Activated naive CD8-positive, alpha-beta T cell treated with anti-CD3 and anti-CD28 coated beads, Interleukin-2, amount 50 U/mL, for 24 hours (primary cell): ENCODE measurements at regions not wholly inside any gene's neighbourhood (a gene's known extent, or its start where the extent isn't known, plus 50 kb on each side); places are given as distances from the start of the nearest gene placed in this dataset.

Source experiments
- ATAC-seq: fragments of 150-1000 bp; cut with Tn5 transposase; one replicate; pipeline ENCODE4 v1.10.0; 2021
- DNase-seq: peaks from one replicate; pipeline ENCODE4 v3.0.0; 2021
- H3K27ac Mint-ChIP-seq: one replicate; pipeline ENCODE4 v1.8.0; 2021; ENCODE audit warnings: mild to moderate bottlenecking, mixed read lengths
- H3K27me3 Mint-ChIP-seq: one replicate; pipeline ENCODE4 v1.8.0; 2021; ENCODE audit warnings: mixed read lengths
- H3K36me3 Mint-ChIP-seq: one replicate; pipeline ENCODE4 v1.8.0; 2021; ENCODE audit warnings: low read depth, mixed read lengths
- H3K4me1 Mint-ChIP-seq: one replicate; pipeline ENCODE4 v1.8.0; 2021; ENCODE audit warnings: mixed read lengths
- H3K4me3 Mint-ChIP-seq: one replicate; pipeline ENCODE4 v1.8.0; 2021; ENCODE audit warnings: mild to moderate bottlenecking, moderate library complexity, mixed read lengths
- H3K9me3 Mint-ChIP-seq: one replicate; pipeline ENCODE4 v1.8.0; 2021; ENCODE audit warnings: mixed read lengths

GRCh38 chr4:138911909-138912703 lies 103.5 kb upstream of the NOCT start:
- Mint-ChIP-seq H3K4me3 (no peak overlapping the region), H3K9me3 (no peaks in the 10 kb centered on the region), H3K27me3 (no peaks in the 10 kb centered on the region), H3K27ac (no peak overlapping the region), H3K4me1 (no peaks in the 10 kb centered on the region), H3K36me3 (no peaks in the 10 kb centered on the region)
- DNase-seq (no peak), ATAC-seq (no peak)

DNA sequence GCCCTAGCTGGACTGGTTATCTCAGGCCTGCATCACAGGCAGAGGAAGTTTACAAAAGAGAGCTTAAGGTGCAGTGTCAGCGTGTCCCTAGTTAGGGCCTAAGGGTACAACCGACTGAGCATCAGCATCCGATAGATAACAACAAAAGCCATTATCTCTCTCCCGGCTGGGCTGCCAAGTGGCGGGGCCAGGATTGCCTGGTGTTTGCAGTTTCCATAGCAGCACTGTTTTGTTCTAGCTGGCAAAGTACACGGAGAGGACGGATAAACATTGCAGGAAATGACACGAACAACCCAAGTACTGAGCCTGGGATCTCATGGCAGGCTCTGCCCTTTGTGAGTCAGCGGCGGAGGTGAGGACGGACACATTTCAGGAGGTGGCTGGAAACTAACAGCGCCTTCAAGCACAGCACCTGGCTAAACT lies 104.7 kb upstream of the NOCT start:
- Mint-ChIP-seq H3K36me3 (no peaks in the 10 kb centered on the region), H3K27ac (no peak overlapping the region), H3K27me3 (no peaks in the 10 kb centered on the region), H3K4me1 (no peaks in the 10 kb centered on the region), H3K9me3 (no peaks in the 10 kb centered on the region), H3K4me3 (no peak overlapping the region)
- ATAC-seq: no peak
- no peak for DNase-seq

- Mint-ChIP-seq H3K36me3 (no peaks in the 10 kb centered on the region), H3K27ac (no peak overlapping the region), H3K4me1 (no peaks in the 10 kb centered on the region), H3K4me3 (no peak overlapping the region), H3K9me3 (no peaks in the 10 kb centered on the region), H3K27me3 (no peaks in the 10 kb centered on the region)
- DNase-seq (no peak), ATAC-seq (no peak)
These were observed 105.2 kb upstream of the NOCT start for GRCh38 chr4:138910195-138910913.

GRCh38 chr4:138909587-138909986 lies 106.0 kb upstream of the NOCT start:
- no peaks in the 10 kb centered on the region for H3K4me1 Mint-ChIP-seq
- no peaks in the 10 kb centered on the region for H3K9me3 Mint-ChIP-seq
- DNase-seq (no peak), ATAC-seq (no peak)
- no peaks in the 10 kb centered on the region for H3K36me3 Mint-ChIP-seq
- H3K27ac Mint-ChIP-seq: no peak overlapping the region
- no peaks in the 10 kb centered on the region for H3K27me3 Mint-ChIP-seq
- no peak overlapping the region for H3K4me3 Mint-ChIP-seq

GRCh38 chr4:138908134-138908533 lies 107.4 kb upstream of the NOCT start:
- ATAC-seq (no peak), DNase-seq (no peak)
- H3K36me3 Mint-ChIP-seq: no peaks in the 10 kb centered on the region
- H3K4me1 Mint-ChIP-seq: no peaks in the 10 kb centered on the region
- H3K27ac Mint-ChIP-seq: no peak overlapping the region
- no peak overlapping the region for H3K4me3 Mint-ChIP-seq
- no peaks in the 10 kb centered on the region for H3K27me3 Mint-ChIP-seq
- H3K9me3 Mint-ChIP-seq: no peaks in the 10 kb centered on the region

GRCh38 chr4:138907174-138907573 lies 108.4 kb upstream of the NOCT start:
- Mint-ChIP-seq H3K27ac (no peak overlapping the region), H3K4me3 (no peak overlapping the region), H3K27me3 (no peaks in the 10 kb centered on the region), H3K36me3 (no peaks in the 10 kb centered on the region), H3K4me1 (no peaks in the 10 kb centered on the region), H3K9me3 (no peaks in the 10 kb centered on the region)
- ATAC-seq (no peak), DNase-seq (no peak)

GRCh38 chr4:138904793-138905192 lies 110.8 kb upstream of the NOCT start:
- H3K4me1 Mint-ChIP-seq: no peaks in the 10 kb centered on the region
- H3K36me3 Mint-ChIP-seq: no peaks in the 10 kb centered on the region
- H3K27me3 Mint-ChIP-seq: no peaks in the 10 kb centered on the region
- no peak overlapping the region for H3K27ac Mint-ChIP-seq
- DNase-seq: no peak
- H3K4me3 Mint-ChIP-seq: no peak overlapping the region
- no peak for ATAC-seq
- H3K9me3 Mint-ChIP-seq: no peaks in the 10 kb centered on the region

DNA sequence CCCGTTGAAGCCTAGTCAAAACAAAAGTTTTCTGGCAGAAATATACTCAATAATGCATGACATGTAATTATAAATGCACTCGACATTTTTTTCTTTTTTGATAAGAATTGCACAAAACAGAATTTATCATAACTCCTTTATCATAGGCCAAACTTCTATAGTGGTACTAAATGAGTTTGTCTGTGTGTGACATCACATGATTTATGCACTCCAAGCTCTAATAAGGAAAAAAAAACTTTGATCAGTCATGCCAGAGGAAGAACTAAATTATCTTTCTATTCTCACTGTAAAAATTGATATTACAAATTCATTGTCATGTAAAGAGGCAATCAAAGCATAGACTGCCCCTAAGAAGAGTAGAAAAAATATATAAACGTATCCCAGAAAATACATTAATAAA lies 112.4 kb upstream of the NOCT start:
- Mint-ChIP-seq H3K9me3 (no peaks in the 10 kb centered on the region), H3K36me3 (no peaks in the 10 kb centered on the region), H3K27me3 (no peaks in the 10 kb centered on the region), H3K4me1 (no peaks in the 10 kb centered on the region), H3K4me3 (no peak overlapping the region), H3K27ac (no peak overlapping the region)
- DNase-seq: no peak
- no peak for ATAC-seq

DNA sequence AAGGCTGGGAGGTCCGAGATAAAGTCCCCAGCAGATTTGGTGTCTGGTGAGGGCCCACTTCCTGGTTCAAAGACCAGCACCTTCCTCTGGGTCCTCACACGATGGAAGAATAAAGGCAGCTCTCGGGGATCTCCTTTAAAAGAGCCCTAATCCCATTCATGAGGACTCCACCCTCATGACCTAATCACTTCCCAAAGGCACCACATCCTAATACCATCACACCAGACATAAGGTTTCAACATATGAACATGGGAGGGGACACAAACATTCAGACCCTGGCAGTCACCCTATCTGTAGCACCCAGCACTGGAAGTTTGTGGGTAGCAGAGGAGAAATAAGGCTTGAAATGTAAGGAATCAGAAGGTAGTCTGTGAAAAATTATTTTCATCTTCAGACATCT lies 112.9 kb upstream of the NOCT start:
- no peaks in the 10 kb centered on the region for H3K4me1 Mint-ChIP-seq
- DNase-seq (no peak), ATAC-seq (no peak)
- H3K4me3 Mint-ChIP-seq: no peak overlapping the region
- no peaks in the 10 kb centered on the region for H3K9me3 Mint-ChIP-seq
- H3K27me3 Mint-ChIP-seq: no peaks in the 10 kb centered on the region
- H3K36me3 Mint-ChIP-seq: no peaks in the 10 kb centered on the region
- no peak overlapping the region for H3K27ac Mint-ChIP-seq

DNA sequence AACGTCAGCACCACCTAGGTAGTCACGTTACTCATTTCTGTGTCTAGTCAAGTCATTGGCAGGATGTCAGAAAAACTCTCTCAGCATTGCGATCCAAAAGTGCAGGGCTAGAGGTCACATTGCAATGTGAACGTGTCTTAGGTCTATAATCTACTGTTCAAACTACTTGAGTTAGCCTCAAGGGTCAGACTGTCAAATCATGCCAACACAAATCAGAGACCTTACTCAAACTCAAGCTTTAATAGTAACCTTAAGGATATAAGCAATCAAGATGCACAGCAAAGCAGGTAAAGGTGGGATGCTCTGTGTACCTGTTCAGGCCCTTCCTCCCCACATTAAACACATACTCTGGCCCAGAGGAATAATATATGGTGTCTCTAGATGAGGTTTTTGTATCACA lies 114.4 kb upstream of the NOCT start:
- peaks cover 2% of the 10 kb centered on the region for H3K27me3 Mint-ChIP-seq
- no peak overlapping the region for H3K27ac Mint-ChIP-seq
- H3K9me3 Mint-ChIP-seq: no peaks in the 10 kb centered on the region
- no peaks in the 10 kb centered on the region for H3K36me3 Mint-ChIP-seq
- no peak for DNase-seq
- H3K4me1 Mint-ChIP-seq: no peaks in the 10 kb centered on the region
- H3K4me3 Mint-ChIP-seq: no peak overlapping the region
- ATAC-seq: no peak

DNA sequence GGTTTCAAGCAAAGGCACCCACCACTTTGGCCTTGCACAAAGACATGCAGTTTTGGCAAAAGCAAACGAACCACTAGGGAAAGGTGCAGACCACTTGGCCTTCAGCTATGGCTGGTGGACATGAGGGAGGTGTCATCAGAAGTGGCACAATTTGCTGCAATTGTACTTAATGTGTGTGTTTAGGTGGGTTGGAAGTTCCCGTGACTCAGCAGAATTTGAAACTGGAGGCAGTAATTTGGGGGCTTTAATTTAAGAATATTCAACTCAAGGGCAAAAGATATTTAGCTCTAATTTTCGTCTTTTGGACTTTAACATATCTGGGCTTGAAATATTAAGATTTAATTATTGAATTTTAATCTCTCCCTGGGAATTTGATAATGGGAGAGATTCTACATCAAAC lies 115.6 kb upstream of the NOCT start:
- no peaks in the 10 kb centered on the region for H3K36me3 Mint-ChIP-seq
- H3K27me3 Mint-ChIP-seq: peaks cover 4% of the 10 kb centered on the region
- DNase-seq: no peak
- ATAC-seq: no peak
- H3K4me1 Mint-ChIP-seq: no peaks in the 10 kb centered on the region
- no peak overlapping the region for H3K27ac Mint-ChIP-seq
- no peak overlapping the region for H3K4me3 Mint-ChIP-seq
- no peaks in the 10 kb centered on the region for H3K9me3 Mint-ChIP-seq

DNA sequence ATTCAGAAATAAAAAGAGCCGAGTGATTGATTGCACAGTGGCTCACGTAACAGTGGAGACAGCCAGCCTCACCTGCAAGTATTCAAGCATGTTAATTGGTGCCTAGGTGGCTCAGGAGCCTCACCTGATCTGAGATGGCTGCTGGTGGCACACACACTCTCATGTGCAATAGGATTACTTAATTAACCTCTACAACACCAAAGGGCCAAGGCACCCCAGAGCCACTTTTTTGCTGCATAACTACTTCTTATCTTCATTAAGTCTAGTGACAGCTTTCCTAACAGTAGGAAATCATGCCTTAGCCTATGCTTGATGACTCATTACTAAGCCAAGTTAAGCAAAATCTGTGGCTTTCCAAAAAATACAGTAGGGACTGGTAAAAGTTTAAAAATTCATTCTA lies 117.3 kb upstream of the NOCT start:
- H3K27me3 Mint-ChIP-seq: peaks cover 4% of the 10 kb centered on the region
- H3K27ac Mint-ChIP-seq: no peak overlapping the region
- no peak overlapping the region for H3K4me3 Mint-ChIP-seq
- ATAC-seq (no peak), DNase-seq (no peak)
- no peaks in the 10 kb centered on the region for H3K9me3 Mint-ChIP-seq
- no peaks in the 10 kb centered on the region for H3K36me3 Mint-ChIP-seq
- H3K4me1 Mint-ChIP-seq: no peaks in the 10 kb centered on the region

GRCh38 chr4:138897811-138898226 lies 117.8 kb upstream of the NOCT start:
- Mint-ChIP-seq H3K4me1 (no peaks in the 10 kb centered on the region), H3K27ac (no peak overlapping the region), H3K4me3 (no peak overlapping the region), H3K36me3 (no peaks in the 10 kb centered on the region), H3K27me3 (peaks cover 4% of the 10 kb centered on the region), H3K9me3 (no peaks in the 10 kb centered on the region)
- DNase-seq (no peak), ATAC-seq (peak; percentile 47)

DNA sequence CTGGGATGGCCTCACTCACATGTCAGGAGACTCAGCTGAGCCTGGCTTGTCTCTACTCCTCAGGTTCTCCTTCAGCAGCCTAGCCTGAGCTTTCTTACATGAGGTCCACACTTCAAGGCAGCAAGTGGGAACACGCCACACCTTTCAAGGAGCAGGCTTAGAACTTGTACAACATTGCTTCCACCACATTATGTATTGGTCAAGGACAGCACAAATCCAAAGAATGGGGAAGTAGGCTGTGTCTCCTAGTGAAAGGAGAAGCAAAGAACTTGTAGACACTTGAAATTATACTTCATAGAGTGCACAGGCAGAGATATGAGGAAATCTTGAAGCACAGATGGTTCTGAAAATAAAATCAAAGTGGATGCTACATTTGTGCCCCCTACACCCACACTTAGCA lies 120.9 kb upstream of the NOCT start:
- Mint-ChIP-seq H3K9me3 (no peaks in the 10 kb centered on the region), H3K4me1 (peaks cover 11% of the 10 kb centered on the region), H3K27me3 (peaks cover 6% of the 10 kb centered on the region), H3K4me3 (no peak overlapping the region), H3K27ac (no peak overlapping the region), H3K36me3 (no peaks in the 10 kb centered on the region)
- DNase-seq (no peak), ATAC-seq (no peak)

- Mint-ChIP-seq H3K27ac (no peak overlapping the region), H3K27me3 (peaks cover 9% of the 10 kb centered on the region), H3K4me3 (no peak overlapping the region), H3K36me3 (no peaks in the 10 kb centered on the region), H3K4me1 (peaks cover 11% of the 10 kb centered on the region), H3K9me3 (no peaks in the 10 kb centered on the region)
- no peak for DNase-seq
- no peak for ATAC-seq
These were observed 121.6 kb upstream of the NOCT start for GRCh38 chr4:138894011-138894410.
